Endothelial cell of umbilical vein (primary cell): ENCODE measurements at regions not wholly inside any gene's neighbourhood (a gene's known extent, or its start where the extent isn't known, plus 50 kb on each side); places are given as distances from the start of the nearest gene placed in this dataset.

Experiments
- CTCF ChIP-seq, 2 donors: IDR thresholded peaks; 1 replicate in 1 of 2; 2 replicates in 1 of 2; pipeline ENCODE4 v1.5.1; 2011; ENCODE audit warnings: low read length in 2 of 2, mild to moderate bottlenecking in 2 of 2, moderate library complexity in 2 of 2, control low read depth in 1 of 2, inconsistent platforms in 1 of 2, low read depth in 1 of 2; ENCODE audit not compliant: insufficient read depth in 1 of 2; ENCODE audit errors: extremely low read depth in 1 of 2
- EZH2 ChIP-seq: IDR thresholded peaks from 2 replicates; pipeline ENCODE4 v1.6.1; 2012; ENCODE audit warnings: borderline replicate concordance, low read depth, mild to moderate bottlenecking, moderate library complexity, low read length, inconsistent platforms; ENCODE audit not compliant: severe bottlenecking
- FOS ChIP-seq: IDR thresholded peaks from 2 replicates; pipeline ENCODE4 v1.6.1; 2011; ENCODE audit warnings: mild to moderate bottlenecking, low read length, moderate library complexity, borderline replicate concordance; ENCODE audit not compliant: insufficient read depth
- JUN ChIP-seq: IDR thresholded peaks from 2 replicates; pipeline ENCODE4 v1.6.1; 2011; ENCODE audit warnings: borderline replicate concordance, low read depth; ENCODE audit not compliant: insufficient read length, insufficient read depth
- MAX ChIP-seq: IDR thresholded peaks from 2 replicates; pipeline ENCODE4 v1.6.1; 2011; ENCODE audit not compliant: insufficient read depth, insufficient read length
- POLR2A ChIP-seq: IDR thresholded peaks from 2 replicates; pipeline ENCODE4 v1.6.1; 2012; ENCODE audit warnings: low read depth, mild to moderate bottlenecking, control low read depth, low read length
- POLR2AphosphoS5 ChIP-seq: IDR thresholded peaks from 2 replicates; pipeline ENCODE4 v1.6.1; 2012; ENCODE audit warnings: low read depth, mild to moderate bottlenecking, control low read depth, low read length, moderate library complexity; ENCODE audit not compliant: insufficient read depth

- TF ChIP-seq CTCF (IDR thresholded peaks at IDR 0.05; ENCODE audit: extremely low read depth in 1 of 2, insufficient read depth in 1 of 2, low read depth in 1 of 2, low read length in 2 of 2) (no peak), FOS (no peak), EZH2 (no peak), POLR2A (no peak), POLR2AphosphoS5 (no peak), MAX (no peak), JUN (no peak)
These were observed 320.8 kb downstream of the FOXL1 start for GRCh38 chr16:86899151-86899550.
